GM23338 (cell line): ENCODE measurements at regions not wholly inside any gene's neighbourhood (a gene's known extent, or its start where the extent isn't known, plus 50 kb on each side); places are given as distances from the start of the nearest gene placed in this dataset.

ENCODE experiments used
- ATAC-seq: fragments of 200-7000 bp; cut with Tn5 transposase; 3 replicates; pipeline ENCODE4 v1.9.1; 2020
- DNase-seq: peaks from one replicate; pipeline ENCODE4 v3.0.0-alpha.2; 2015; ENCODE audit warnings: low spot score
- H2AFZ ChIP-seq: fragments of 200-600 bp; sonication (generic); 2 replicates; pipeline ENCODE4 v1.8.0; 2016; ENCODE audit warnings: antibody characterized with exemption, mild to moderate bottlenecking, moderate library complexity
- H3F3A ChIP-seq: fragments of 200-600 bp; sonication (generic); replicated peaks from 2 replicates; pipeline ENCODE4 v1.8.0; 2017; ENCODE audit warnings: antibody characterized with exemption, mixed run types, low read depth
- H3K27ac ChIP-seq: fragments of 200-600 bp; sonication (generic); 2 replicates; pipeline ENCODE4 v1.6.1; 2016; ENCODE audit warnings: low read depth
- H3K27me3 ChIP-seq: fragments of 200-600 bp; sonication (generic); 2 replicates; pipeline ENCODE4 v1.8.0; 2016; ENCODE audit warnings: mild to moderate bottlenecking, mixed run types, moderate library complexity; ENCODE audit not compliant: insufficient read depth
- H3K36me3 ChIP-seq: fragments of 200-600 bp; sonication (generic); 2 replicates; pipeline ENCODE4 v1.8.0; 2016; ENCODE audit warnings: mild to moderate bottlenecking; ENCODE audit not compliant: insufficient read depth
- H3K4me1 ChIP-seq: fragments of 200-600 bp; sonication (generic); 2 replicates; pipeline ENCODE4 v1.8.0; 2016; ENCODE audit warnings: mild to moderate bottlenecking, moderate library complexity; ENCODE audit not compliant: insufficient read depth
- H3K4me2 ChIP-seq: fragments of 200-600 bp; sonication (generic); 2 replicates; pipeline ENCODE4 v1.7.1; 2017; ENCODE audit warnings: mixed run types
- H3K4me3 ChIP-seq: fragments of 200-600 bp; sonication (generic); 2 replicates; pipeline ENCODE4 v1.6.1; 2016; ENCODE audit warnings: mixed run types
- H3K79me2 ChIP-seq: fragments of 200-600 bp; sonication (generic); replicated peaks from 2 replicates; pipeline ENCODE4 v1.8.0; 2017; ENCODE audit warnings: mild to moderate bottlenecking; ENCODE audit not compliant: insufficient read depth
- H3K9me2 ChIP-seq: fragments of 200-600 bp; sonication (generic); 2 replicates; pipeline ENCODE4 v1.8.0; 2017; ENCODE audit not compliant: insufficient read depth
- H4K20me1 ChIP-seq: fragments of 200-600 bp; sonication (generic); replicated peaks from 2 replicates; pipeline ENCODE4 v1.8.0; 2017; ENCODE audit warnings: mild to moderate bottlenecking; ENCODE audit not compliant: insufficient read depth
- H3K27ac Mint-ChIP-seq: 2 replicates; pipeline ENCODE4 v1.8.0; 2020; ENCODE audit warnings: inconsistent platforms, mild to moderate bottlenecking, moderate library complexity, mixed read lengths
- H3K27me3 Mint-ChIP-seq: 3 replicates; pipeline ENCODE4 v1.8.0; 2022; ENCODE audit warnings: low read depth, mild to moderate bottlenecking, moderate library complexity, mixed read lengths, inconsistent platforms; ENCODE audit not compliant: insufficient read depth, poor library complexity
- H3K36me3 Mint-ChIP-seq: 3 replicates; pipeline ENCODE4 v1.8.0; 2021; ENCODE audit warnings: low read depth, mild to moderate bottlenecking, inconsistent platforms, moderate library complexity, mixed read lengths
- H3K4me1 Mint-ChIP-seq: 3 replicates; pipeline ENCODE4 v1.8.0; 2020; ENCODE audit warnings: mild to moderate bottlenecking, inconsistent platforms, mixed read lengths
- H3K4me3 Mint-ChIP-seq: 3 replicates; pipeline ENCODE4 v1.8.0; 2021; ENCODE audit warnings: moderate library complexity, mild to moderate bottlenecking, inconsistent platforms, mixed read lengths
- H3K9me3 Mint-ChIP-seq: 3 replicates; pipeline ENCODE4 v1.8.0; 2020; ENCODE audit warnings: moderate library complexity, mild to moderate bottlenecking, inconsistent platforms, mixed read lengths
- EZH2phosphoT487 ChIP-seq: fragments of 200-600 bp; sonication (generic); IDR thresholded peaks from one replicate; pipeline ENCODE4 v1.8.1; 2018; ENCODE audit warnings: antibody characterized with exemption; ENCODE audit not compliant: unreplicated experiment
- REST ChIP-seq: IDR thresholded peaks from one replicate; pipeline ENCODE4 v1.6.1; 2018; ENCODE audit warnings: antibody characterized with exemption; ENCODE audit not compliant: unreplicated experiment
- ZNF114 ChIP-seq: fragments of 250-450 bp; sonication (Bioruptor Pico); IDR thresholded peaks from 2 replicates; pipeline ENCODE4 v1.5.0; 2020; ENCODE audit warnings: mild to moderate bottlenecking, moderate library complexity
- ZNF462 ChIP-seq: fragments of 250-450 bp; sonication (Bioruptor Pico); IDR thresholded peaks from 2 replicates; pipeline ENCODE4 v1.5.0; 2020; ENCODE audit warnings: mild to moderate bottlenecking, moderate library complexity
- TF ChIP-seq, protein P1 (sequence below): IDR thresholded peaks from 2 replicates; pipeline ENCODE4 v1.6.1; 2016; ENCODE audit warnings: antibody characterized with exemption

GRCh38 chr2:8536686-8537561, 144.9 kb upstream of the ID2 start (continued):
- no peak for TF ChIP-seq REST
- no peak for TF ChIP-seq EZH2phosphoT487
- TF ChIP-seq ZNF114 (CRISPR knock-in tag), result no peak
- TF ChIP-seq, protein P1, sequence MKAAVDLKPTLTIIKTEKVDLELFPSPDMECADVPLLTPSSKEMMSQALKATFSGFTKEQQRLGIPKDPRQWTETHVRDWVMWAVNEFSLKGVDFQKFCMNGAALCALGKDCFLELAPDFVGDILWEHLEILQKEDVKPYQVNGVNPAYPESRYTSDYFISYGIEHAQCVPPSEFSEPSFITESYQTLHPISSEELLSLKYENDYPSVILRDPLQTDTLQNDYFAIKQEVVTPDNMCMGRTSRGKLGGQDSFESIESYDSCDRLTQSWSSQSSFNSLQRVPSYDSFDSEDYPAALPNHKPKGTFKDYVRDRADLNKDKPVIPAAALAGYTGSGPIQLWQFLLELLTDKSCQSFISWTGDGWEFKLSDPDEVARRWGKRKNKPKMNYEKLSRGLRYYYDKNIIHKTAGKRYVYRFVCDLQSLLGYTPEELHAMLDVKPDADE, result no peak

GRCh38 chr2:8537562-8538155, 144.2 kb upstream of the ID2 start:
- Histone ChIP-seq H3K4me2 (no peak overlapping the region), H2AFZ (no peak overlapping the region), H4K20me1 (no peaks in the 10 kb centered on the region), H3K36me3 (no peaks in the 10 kb centered on the region), H3K4me1 (no peaks in the 10 kb centered on the region), H3F3A (no peaks in the 10 kb centered on the region), H3K27ac (no peak overlapping the region), H3K4me3 (no peak overlapping the region), H3K27me3 (no peaks in the 10 kb centered on the region), H3K9me2 (no peaks in the 10 kb centered on the region), H3K79me2 (no peaks in the 10 kb centered on the region)
- Mint-ChIP-seq H3K27me3 (peaks cover 8% of the 10 kb centered on the region), H3K4me1 (peaks cover 3% of the 10 kb centered on the region; the same call in 2 of the 3 replicates), H3K27ac (no peak overlapping the region), H3K9me3 (no peaks in the 10 kb centered on the region), H3K4me3 (no peak overlapping the region), H3K36me3 (peaks cover 3% of the 10 kb centered on the region; the same call in 1 of the 3 replicates)
- DNase-seq (no peak), ATAC-seq (no peak)
- no peak for TF ChIP-seq ZNF462 (CRISPR knock-in tag)
